Gastrocnemius medialis (tissue), 4 donors: ENCODE measurements at regions not wholly inside any gene's neighbourhood (a gene's known extent, or its start where the extent isn't known, plus 50 kb on each side); places are given as distances from the start of the nearest gene placed in this dataset.

Experiments
- ATAC-seq, 2 donors: fragments of 150-250 bp; one replicate each; pipeline ENCODE4 v1.9.1; 2016
- DNase-seq, 2 donors: peaks; one replicate each; pipeline ENCODE4 v3.0.0-alpha.2; 2019
- H3K27ac ChIP-seq, 4 donors: fragments of 200-600 bp; sonication (generic); 1 replicate in 1 of 4; 2 replicates in 3 of 4; pipeline ENCODE4 v1.5.1; 2016 to 2018; ENCODE audit warnings: mild to moderate bottlenecking in 2 of 4, moderate library complexity in 1 of 4
- H3K27me3 ChIP-seq, 3 donors: fragments of 200-600 bp; sonication (generic) in 2 of 3; 1 replicate in 1 of 3; 2 replicates in 2 of 3; pipeline versions ENCODE4 v1.5.1 to v1.6.0; 2016 to 2019; ENCODE audit warnings: mild to moderate bottlenecking in 1 of 3, moderate library complexity in 1 of 3
- H3K36me3 ChIP-seq, 2 donors: fragments of 200-600 bp; sonication (generic) in 1 of 2; one replicate each; pipeline ENCODE4 v1.5.1; 2017 to 2018
- H3K4me1 ChIP-seq, 2 donors: fragments of 200-600 bp; sonication (generic) in 1 of 2; one replicate each; pipeline ENCODE4 v1.5.1; 2016 to 2017; ENCODE audit warnings: mild to moderate bottlenecking in 2 of 2
- H3K4me3 ChIP-seq, 4 donors: fragments of 200-600 bp; sonication (generic) in 3 of 4; 1 replicate in 1 of 4; 2 replicates in 3 of 4; pipeline ENCODE4 v1.5.1; 2016 to 2019; ENCODE audit warnings: mild to moderate bottlenecking in 2 of 4
- H3K9me3 ChIP-seq, 3 donors: fragments of 200-600 bp; sonication (generic) in 2 of 3; 1 replicate in 1 of 3; 2 replicates in 2 of 3; pipeline ENCODE4 v1.5.1; 2016 to 2019
- CTCF ChIP-seq, 5 experiments: fragments of 450-650 bp in 3 of 5; fragments of 200-600 bp in 2 of 5; sonication (generic) in 2 of 5; IDR thresholded peaks in 4 of 5; conservative IDR thresholded peaks in 1 of 5; 1 replicate in 4 of 5; 2 replicates in 1 of 5; pipeline ENCODE4 v1.5.1; 2016 to 2019; ENCODE audit warnings: antibody characterized with exemption in 5 of 5, mild to moderate bottlenecking in 3 of 5, moderate library complexity in 3 of 5
- POLR2A ChIP-seq, 2 donors: fragments of 450-650 bp; IDR thresholded peaks; one replicate each; pipeline ENCODE4 v1.6.1; 2017; ENCODE audit warnings: antibody characterized with exemption in 2 of 2, mild to moderate bottlenecking in 2 of 2, moderate library complexity in 2 of 2
- in situ Hi-C, 4 donors: fragments of 200-750 bp; cut with MboI; loops; one replicate each; pipeline versions ENCODE4 v1.15.0 to v1.8.0; 2017; ENCODE audit warnings: low sequenced_read_pairs in 4 of 4
- intact Hi-C: fragments of 100-400 bp; cut with DNase I; formaldehyde crosslinking; loops from one replicate; pipeline ENCODE4 v1.15.1; 2023; ENCODE audit warnings: low total_unique reads

- DNase-seq (no peak), ATAC-seq (no peak)
- TF ChIP-seq CTCF (IDR thresholded peaks at IDR 0.05 in 4 of 5, conservative IDR thresholded peaks at IDR 0.05 in 1 of 5) = no peak
- no peak for TF ChIP-seq POLR2A (IDR thresholded peaks at IDR 0.05)
- Histone ChIP-seq H3K4me1 (no peaks in the 10 kb centered on the region), H3K27ac (no peak overlapping the region), H3K9me3 (peaks cover 0 to 4% (median 0%) of the 10 kb centered on the region in 3 donors), H3K4me3 (no peak overlapping the region), H3K27me3 (no peaks in the 10 kb centered on the region), H3K36me3 (no peaks in the 10 kb centered on the region)
- intact Hi-C loops (no loop called here), in situ Hi-C loops (no loop called here)
Measured at GRCh38 chr6:62652692-62653328, 366.8 kb upstream of the KHDRBS2 start.

GRCh38 chr6:62645274-62645673, 359.2 kb upstream of the KHDRBS2 start:
- H3K9me3 ChIP-seq = no peaks in the 10 kb centered on the region
- in situ Hi-C loops = no loop called here
- no peak overlapping the region for H3K4me3 ChIP-seq
- H3K36me3 ChIP-seq = no peaks in the 10 kb centered on the region
- ATAC-seq (no peak), DNase-seq (no peak)
- no peak for TF ChIP-seq CTCF (IDR thresholded peaks at IDR 0.05 in 4 of 5, conservative IDR thresholded peaks at IDR 0.05 in 1 of 5)
- intact Hi-C loops = no loop called here
- no peaks in the 10 kb centered on the region for H3K4me1 ChIP-seq
- no peak overlapping the region for H3K27ac ChIP-seq
- H3K27me3 ChIP-seq = no peaks in the 10 kb centered on the region

- H3K4me3 ChIP-seq = no peak overlapping the region
- no peaks in the 10 kb centered on the region for H3K36me3 ChIP-seq
- H3K4me1 ChIP-seq = no peaks in the 10 kb centered on the region
- in situ Hi-C loops (no loop called here), intact Hi-C loops (no loop called here)
- no peak for ATAC-seq
- no peak overlapping the region for H3K27ac ChIP-seq
- no peaks in the 10 kb centered on the region for H3K9me3 ChIP-seq
- no peaks in the 10 kb centered on the region for H3K27me3 ChIP-seq
- DNase-seq = no peak
- TF ChIP-seq CTCF (IDR thresholded peaks at IDR 0.05 in 4 of 5, conservative IDR thresholded peaks at IDR 0.05 in 1 of 5) (no peak), POLR2A (IDR thresholded peaks at IDR 0.05) (no peak)
Measured at GRCh38 chr6:62640749-62641148, 354.7 kb upstream of the KHDRBS2 start.

- intact Hi-C loops (no loop called here), in situ Hi-C loops (no loop called here)
Measured at GRCh38 chr6:62626661-62627060, 340.6 kb upstream of the KHDRBS2 start.

More at GRCh38 chr6:62626661-62627060, 340.6 kb upstream of the KHDRBS2 start:
- Histone ChIP-seq H3K4me3 (no peak overlapping the region), H3K9me3 (no peaks in the 10 kb centered on the region), H3K4me1 (no peaks in the 10 kb centered on the region), H3K27ac (no peak overlapping the region), H3K27me3 (no peaks in the 10 kb centered on the region), H3K36me3 (no peaks in the 10 kb centered on the region)
- ATAC-seq (no peak), DNase-seq (no peak)
- no peak for TF ChIP-seq CTCF (IDR thresholded peaks at IDR 0.05 in 4 of 5, conservative IDR thresholded peaks at IDR 0.05 in 1 of 5)
- no peak for TF ChIP-seq POLR2A (IDR thresholded peaks at IDR 0.05)
